ENCODE measurements at regions not wholly inside any gene's neighbourhood (a gene's known extent, or its start where the extent isn't known, plus 50 kb on each side); places are given as distances from the start of the nearest gene placed in this dataset.
"Not testable (repeated sequence)": the region's sequence is repeated elsewhere in the genome, so short reads cannot be mapped to it uniquely, and the experiment has no call there.

- Histone ChIP-seq H3K4me1 (replicated peaks) (no peaks in the 10 kb centered on the region; the same call in 1 of the 2 replicates), H3K9me3 (replicated peaks) (no peaks in the 10 kb centered on the region), H3K36me3 (no peaks in the 10 kb centered on the region), H3K27me3 (replicated peaks) (no peaks in the 10 kb centered on the region), H3K4me3 (no peak overlapping the region), H3K27ac (no peak overlapping the region)
- peak in 1 of 2 experiments; percentile 6 for DNase-seq (ENCODE audit: low read depth in 1 of 2, low spot score in 2 of 2)
These were observed 562.2 kb downstream of the GALC start for GRCh38 chr14:87430810-87431209.

GRCh38 chr14:87430214-87430613, 562.8 kb downstream of the GALC start:
- no peaks in the 10 kb centered on the region for H3K36me3 ChIP-seq
- H3K27me3 ChIP-seq (replicated peaks) = no peaks in the 10 kb centered on the region
- no peaks in the 10 kb centered on the region for H3K9me3 ChIP-seq (replicated peaks)
- H3K27ac ChIP-seq = peak overlapping the region; percentile 23; the same call in 1 of the 2 replicates
- DNase-seq (ENCODE audit: low read depth in 1 of 2, low spot score in 2 of 2) = peak in 1 of 2 experiments; percentile 4
- no peak overlapping the region for H3K4me3 ChIP-seq
- no peaks in the 10 kb centered on the region; the same call in 1 of the 2 replicates for H3K4me1 ChIP-seq (replicated peaks)

- no peak overlapping the region for H3K27ac ChIP-seq
- no peaks in the 10 kb centered on the region for H3K27me3 ChIP-seq (replicated peaks)
- no peaks in the 10 kb centered on the region for H3K36me3 ChIP-seq
- H3K4me1 ChIP-seq (replicated peaks) = no peaks in the 10 kb centered on the region
- no peak overlapping the region for H3K4me3 ChIP-seq
- DNase-seq (ENCODE audit: low read depth in 1 of 2, low spot score in 2 of 2) = no peak
- H3K9me3 ChIP-seq (replicated peaks) = no peaks in the 10 kb centered on the region
These were observed 573.1 kb downstream of the GALC start for GRCh38 chr14:87419925-87420324.

- H3K9me3 ChIP-seq (replicated peaks) = no peaks in the 10 kb centered on the region
- no peaks in the 10 kb centered on the region for H3K36me3 ChIP-seq
- no peak overlapping the region for H3K27ac ChIP-seq
- no peak for DNase-seq (ENCODE audit: low read depth in 1 of 2, low spot score in 2 of 2)
- H3K4me3 ChIP-seq = no peak overlapping the region
- no peaks in the 10 kb centered on the region for H3K4me1 ChIP-seq (replicated peaks)
- no peaks in the 10 kb centered on the region for H3K27me3 ChIP-seq (replicated peaks)
These were observed 581.6 kb downstream of the GALC start for GRCh38 chr14:87411370-87411769.

GRCh38 chr14:87409393-87409792, 583.6 kb downstream of the GALC start:
- no peak overlapping the region for H3K27ac ChIP-seq
- no peaks in the 10 kb centered on the region for H3K27me3 ChIP-seq (replicated peaks)
- DNase-seq (ENCODE audit: low read depth in 1 of 2, low spot score in 2 of 2) = no peak
- H3K4me1 ChIP-seq (replicated peaks) = no peaks in the 10 kb centered on the region
- no peaks in the 10 kb centered on the region for H3K36me3 ChIP-seq
- H3K4me3 ChIP-seq = no peak overlapping the region
- H3K9me3 ChIP-seq (replicated peaks) = no peaks in the 10 kb centered on the region

- no peaks in the 10 kb centered on the region for H3K9me3 ChIP-seq (replicated peaks)
- no peak overlapping the region for H3K27ac ChIP-seq
- no peak overlapping the region for H3K4me3 ChIP-seq
- H3K4me1 ChIP-seq (replicated peaks) = no peaks in the 10 kb centered on the region
- no peak for DNase-seq (ENCODE audit: low read depth in 1 of 2, low spot score in 2 of 2)
- H3K36me3 ChIP-seq = no peaks in the 10 kb centered on the region
- no peaks in the 10 kb centered on the region for H3K27me3 ChIP-seq (replicated peaks)
These were observed 585.6 kb downstream of the GALC start for GRCh38 chr14:87407344-87407743.

- no peak for DNase-seq (ENCODE audit: low read depth in 1 of 2, low spot score in 2 of 2)
- no peaks in the 10 kb centered on the region for H3K36me3 ChIP-seq
- H3K9me3 ChIP-seq (replicated peaks) = no peaks in the 10 kb centered on the region
- no peak overlapping the region for H3K4me3 ChIP-seq
- H3K27ac ChIP-seq = no peak overlapping the region
- H3K4me1 ChIP-seq (replicated peaks) = no peaks in the 10 kb centered on the region
- no peaks in the 10 kb centered on the region for H3K27me3 ChIP-seq (replicated peaks)
These were observed 587.4 kb downstream of the GALC start for GRCh38 chr14:87405563-87405962.

GRCh38 chr14:87397499-87397898, 595.5 kb downstream of the GALC start:
- H3K27ac ChIP-seq = no peak overlapping the region
- no peaks in the 10 kb centered on the region for H3K4me1 ChIP-seq (replicated peaks)
- no peaks in the 10 kb centered on the region for H3K36me3 ChIP-seq
- DNase-seq (ENCODE audit: low read depth in 1 of 2, low spot score in 2 of 2) = no peak
- no peaks in the 10 kb centered on the region for H3K27me3 ChIP-seq (replicated peaks)
- H3K9me3 ChIP-seq (replicated peaks) = no peaks in the 10 kb centered on the region
- H3K4me3 ChIP-seq = no peak overlapping the region

- no peaks in the 10 kb centered on the region for H3K36me3 ChIP-seq
- H3K4me3 ChIP-seq = no peak overlapping the region
- H3K27ac ChIP-seq = no peak overlapping the region
- H3K27me3 ChIP-seq (replicated peaks) = no peaks in the 10 kb centered on the region
- no peaks in the 10 kb centered on the region for H3K4me1 ChIP-seq (replicated peaks)
- no peaks in the 10 kb centered on the region for H3K9me3 ChIP-seq (replicated peaks)
- no peak for DNase-seq (ENCODE audit: low read depth in 1 of 2, low spot score in 2 of 2)
These were observed 601.9 kb downstream of the GALC start for GRCh38 chr14:87391066-87391465.

GRCh38 chr14:87388946-87389345, 604.0 kb downstream of the GALC start:
- DNase-seq (ENCODE audit: low read depth in 1 of 2, low spot score in 2 of 2) = no peak
- no peak overlapping the region for H3K27ac ChIP-seq
- H3K27me3 ChIP-seq (replicated peaks) = no peaks in the 10 kb centered on the region
- no peaks in the 10 kb centered on the region for H3K36me3 ChIP-seq
- H3K4me1 ChIP-seq (replicated peaks) = no peaks in the 10 kb centered on the region
- H3K4me3 ChIP-seq = no peak overlapping the region
- H3K9me3 ChIP-seq (replicated peaks) = no peaks in the 10 kb centered on the region

- no peaks in the 10 kb centered on the region for H3K4me1 ChIP-seq (replicated peaks)
- H3K9me3 ChIP-seq (replicated peaks) = no peaks in the 10 kb centered on the region
- no peak overlapping the region for H3K27ac ChIP-seq
- H3K36me3 ChIP-seq = no peaks in the 10 kb centered on the region
- DNase-seq (ENCODE audit: low read depth in 1 of 2, low spot score in 2 of 2) = no peak
- H3K4me3 ChIP-seq = no peak overlapping the region
- H3K27me3 ChIP-seq (replicated peaks) = no peaks in the 10 kb centered on the region
These were observed 605.2 kb downstream of the GALC start for GRCh38 chr14:87387806-87388205.

- no peak for DNase-seq (ENCODE audit: low read depth in 1 of 2, low spot score in 2 of 2)
- no peaks in the 10 kb centered on the region for H3K9me3 ChIP-seq (replicated peaks)
- no peaks in the 10 kb centered on the region for H3K27me3 ChIP-seq (replicated peaks)
- H3K4me1 ChIP-seq (replicated peaks) = no peaks in the 10 kb centered on the region
- H3K36me3 ChIP-seq = no peaks in the 10 kb centered on the region
- H3K27ac ChIP-seq = no peak overlapping the region
- H3K4me3 ChIP-seq = no peak overlapping the region
These were observed 606.5 kb downstream of the GALC start for GRCh38 chr14:87386524-87386923.

- H3K4me1 ChIP-seq (replicated peaks) = no peaks in the 10 kb centered on the region
- no peaks in the 10 kb centered on the region for H3K27me3 ChIP-seq (replicated peaks)
- H3K9me3 ChIP-seq (replicated peaks) = no peaks in the 10 kb centered on the region; the same call in 1 of the 2 replicates
- no peaks in the 10 kb centered on the region for H3K36me3 ChIP-seq
- H3K27ac ChIP-seq = no peak overlapping the region
- H3K4me3 ChIP-seq = no peak overlapping the region
- DNase-seq (ENCODE audit: low read depth in 1 of 2, low spot score in 2 of 2) = no peak
These were observed 612.9 kb downstream of the GALC start for GRCh38 chr14:87380054-87380453.

- DNase-seq (ENCODE audit: low read depth in 1 of 2, low spot score in 2 of 2) = no peak
- H3K27ac ChIP-seq = no peak overlapping the region
- H3K9me3 ChIP-seq (replicated peaks) = no peaks in the 10 kb centered on the region
- H3K4me1 ChIP-seq (replicated peaks) = no peaks in the 10 kb centered on the region
- H3K36me3 ChIP-seq = no peaks in the 10 kb centered on the region
- H3K4me3 ChIP-seq = no peak overlapping the region
- H3K27me3 ChIP-seq (replicated peaks) = no peaks in the 10 kb centered on the region
These were observed 624.2 kb downstream of the GALC start for GRCh38 chr14:87368751-87369150.

GRCh38 chr14:87360246-87360645, 632.7 kb downstream of the GALC start:
- not testable (repeated sequence) for H3K36me3 ChIP-seq; DNase-seq (ENCODE audit: low read depth in 1 of 2, low spot score in 2 of 2); H3K27me3 ChIP-seq (replicated peaks); H3K4me3 ChIP-seq; H3K9me3 ChIP-seq (replicated peaks); H3K27ac ChIP-seq; H3K4me1 ChIP-seq (replicated peaks)
